Coronary artery (tissue), 2 donors: ENCODE measurements at regions not wholly inside any gene's neighbourhood (a gene's known extent, or its start where the extent isn't known, plus 50 kb on each side); places are given as distances from the start of the nearest gene placed in this dataset.
"Not testable (repeated sequence)": the region's sequence is repeated elsewhere in the genome, so short reads cannot be mapped to it uniquely, and the experiment has no call there.

ENCODE experiments used
- DNase-seq: peaks from one replicate; pipeline ENCODE4 v3.0.0-alpha.2; 2017; ENCODE audit warnings: low spot score
- H3K27ac ChIP-seq, 2 donors: fragments of 200-600 bp; sonication (generic); one replicate each; pipeline ENCODE4 v1.5.1; 2016 to 2019
- H3K4me3 ChIP-seq: fragments of 200-600 bp; sonication (generic); 2 replicates; pipeline ENCODE4 v1.5.1; 2016; ENCODE audit warnings: mild to moderate bottlenecking, moderate library complexity
- TF ChIP-seq, protein P1 (sequence below): fragments of 200-600 bp; sonication (generic); IDR thresholded peaks from one replicate; pipeline ENCODE4 v1.5.1; 2019; ENCODE audit warnings: antibody characterized with exemption

DNA sequence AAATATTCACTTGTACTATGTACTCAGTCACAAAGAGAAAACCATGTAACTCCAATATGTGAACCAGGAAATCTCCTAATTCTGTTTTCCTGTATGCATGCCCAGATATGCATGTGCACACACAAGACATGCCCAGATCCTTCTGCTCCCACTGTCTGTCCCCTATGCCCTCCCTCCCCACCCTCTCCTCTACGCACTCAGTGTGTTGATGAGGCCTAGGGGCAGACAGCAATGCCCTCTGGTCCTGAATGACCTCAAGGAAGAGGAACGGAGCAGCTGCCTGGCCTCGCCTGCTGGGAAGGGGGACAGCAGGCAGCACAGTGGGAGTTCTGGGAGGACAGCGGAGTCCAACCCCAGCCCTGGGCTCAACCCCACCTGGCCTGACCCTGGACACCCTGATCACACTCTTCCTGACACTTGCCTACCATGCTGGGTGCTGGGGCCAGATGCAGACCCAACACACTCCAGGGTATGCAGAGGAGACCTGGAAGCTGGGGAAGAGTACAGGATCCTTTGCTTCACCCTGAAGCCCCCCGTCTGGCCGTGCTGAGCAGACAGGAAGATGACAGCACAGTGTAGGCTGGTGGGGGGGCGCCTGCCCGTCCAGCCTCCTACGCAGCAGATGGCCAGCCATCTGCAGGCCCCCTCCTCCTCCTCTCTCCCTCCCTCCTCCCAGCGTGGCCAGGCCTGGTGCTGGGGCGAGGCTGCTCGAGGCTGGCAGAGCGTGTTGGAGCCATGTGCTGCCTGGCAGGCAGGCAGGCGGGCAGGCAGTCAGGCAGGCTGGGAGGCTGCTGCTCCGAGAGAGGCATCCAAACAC lies 106.6 kb upstream of the NCOR2 start:
- Histone ChIP-seq H3K27ac (no peak overlapping the region), H3K4me3 (no peak overlapping the region)
- TF ChIP-seq, protein P1, sequence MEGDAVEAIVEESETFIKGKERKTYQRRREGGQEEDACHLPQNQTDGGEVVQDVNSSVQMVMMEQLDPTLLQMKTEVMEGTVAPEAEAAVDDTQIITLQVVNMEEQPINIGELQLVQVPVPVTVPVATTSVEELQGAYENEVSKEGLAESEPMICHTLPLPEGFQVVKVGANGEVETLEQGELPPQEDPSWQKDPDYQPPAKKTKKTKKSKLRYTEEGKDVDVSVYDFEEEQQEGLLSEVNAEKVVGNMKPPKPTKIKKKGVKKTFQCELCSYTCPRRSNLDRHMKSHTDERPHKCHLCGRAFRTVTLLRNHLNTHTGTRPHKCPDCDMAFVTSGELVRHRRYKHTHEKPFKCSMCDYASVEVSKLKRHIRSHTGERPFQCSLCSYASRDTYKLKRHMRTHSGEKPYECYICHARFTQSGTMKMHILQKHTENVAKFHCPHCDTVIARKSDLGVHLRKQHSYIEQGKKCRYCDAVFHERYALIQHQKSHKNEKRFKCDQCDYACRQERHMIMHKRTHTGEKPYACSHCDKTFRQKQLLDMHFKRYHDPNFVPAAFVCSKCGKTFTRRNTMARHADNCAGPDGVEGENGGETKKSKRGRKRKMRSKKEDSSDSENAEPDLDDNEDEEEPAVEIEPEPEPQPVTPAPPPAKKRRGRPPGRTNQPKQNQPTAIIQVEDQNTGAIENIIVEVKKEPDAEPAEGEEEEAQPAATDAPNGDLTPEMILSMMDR = no peak
- DNase-seq = no peak

DNA sequence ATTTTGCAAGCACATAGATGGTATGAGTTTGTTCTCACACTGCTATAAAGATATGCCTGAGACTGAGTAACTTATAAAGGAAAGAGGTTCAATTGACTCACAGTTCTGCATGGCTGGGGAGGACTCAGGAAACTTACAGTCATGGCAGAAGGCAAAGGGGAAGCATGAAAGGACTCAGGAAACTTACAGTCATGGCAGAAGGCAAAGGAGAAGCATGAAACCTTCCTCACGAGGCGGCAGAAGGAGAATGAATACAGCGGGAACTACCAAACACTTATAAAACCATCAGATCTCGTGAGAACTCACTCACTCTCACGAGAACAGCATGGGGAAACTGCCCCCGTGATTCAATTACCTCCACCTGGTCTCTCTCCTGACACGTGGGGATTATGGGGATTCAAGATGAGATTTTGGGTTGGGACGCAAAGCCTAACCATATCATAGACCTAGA lies 101.9 kb upstream of the NCOR2 start:
- not testable (repeated sequence) for DNase-seq, H3K27ac ChIP-seq

DNA sequence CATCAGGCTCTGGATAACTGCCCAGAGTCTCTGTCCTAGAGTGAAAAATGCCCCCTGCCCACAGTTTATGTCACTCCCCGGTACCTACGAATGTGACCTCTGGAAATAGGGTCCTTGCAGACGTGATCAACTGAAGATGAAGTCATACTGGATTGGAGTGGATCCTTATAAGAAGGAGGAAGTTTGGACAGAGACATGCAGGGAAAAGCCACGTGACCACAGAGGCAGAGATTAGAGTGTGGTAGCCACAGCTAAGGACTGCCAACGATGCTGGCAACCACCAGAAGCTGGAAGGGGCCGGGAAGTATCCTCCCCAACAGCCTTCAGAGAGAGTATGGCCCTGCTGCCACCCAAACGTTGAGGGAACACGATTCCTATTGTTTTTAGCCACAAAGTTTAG lies 101.2 kb upstream of the NCOR2 start:
- H3K27ac ChIP-seq = no peak overlapping the region

More for the DNA sequence above, 101.9 kb upstream of the NCOR2 start:
- not testable (repeated sequence) for H3K4me3 ChIP-seq

DNA sequence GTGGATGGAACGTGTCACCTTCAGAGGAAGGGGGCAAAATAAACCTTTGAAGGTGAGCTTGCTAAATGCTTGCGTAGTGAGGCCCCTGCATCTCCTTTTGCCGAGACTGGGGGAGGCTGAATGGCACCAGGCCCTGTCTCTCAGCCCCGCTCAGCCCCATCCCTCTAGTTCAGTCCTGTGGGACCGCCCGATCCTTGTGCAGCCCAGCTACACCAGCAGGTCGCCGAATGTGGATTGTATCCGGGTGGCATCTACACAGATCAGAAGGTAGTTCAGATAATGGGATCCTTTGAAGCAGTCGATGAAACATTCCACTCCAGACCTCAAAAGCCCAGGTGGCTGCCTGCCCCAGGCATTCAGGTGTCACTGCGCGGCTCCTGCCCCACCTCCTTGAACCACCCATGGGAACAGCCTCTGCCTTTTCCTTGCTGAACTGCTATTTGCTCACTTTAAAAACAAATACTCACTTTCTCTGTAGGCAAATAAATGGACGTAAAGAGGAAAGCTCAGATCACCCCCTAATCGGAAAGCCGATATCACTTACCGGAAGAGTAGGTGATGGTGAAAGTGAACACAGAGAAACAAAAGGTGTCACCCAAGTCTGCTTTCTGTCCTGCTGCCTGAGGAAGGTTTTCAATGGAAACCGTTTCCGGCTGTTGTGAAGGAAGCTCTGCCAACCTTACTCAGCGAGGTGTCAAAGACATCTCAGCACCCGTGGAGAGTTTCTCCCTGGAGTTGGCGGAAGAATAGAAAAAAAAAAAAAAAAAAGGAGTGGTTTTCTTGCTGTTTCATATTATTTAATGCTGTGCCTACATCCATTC lies 100.3 kb upstream of the NCOR2 start:
- Histone ChIP-seq H3K27ac (no peak overlapping the region), H3K4me3 (no peak overlapping the region)
- no peak for DNase-seq
- TF ChIP-seq, protein P1 = no peak

More for the DNA sequence above, 101.2 kb upstream of the NCOR2 start:
- TF ChIP-seq, protein P1 = no peak
- H3K4me3 ChIP-seq = no peak overlapping the region
- DNase-seq = no peak

DNA sequence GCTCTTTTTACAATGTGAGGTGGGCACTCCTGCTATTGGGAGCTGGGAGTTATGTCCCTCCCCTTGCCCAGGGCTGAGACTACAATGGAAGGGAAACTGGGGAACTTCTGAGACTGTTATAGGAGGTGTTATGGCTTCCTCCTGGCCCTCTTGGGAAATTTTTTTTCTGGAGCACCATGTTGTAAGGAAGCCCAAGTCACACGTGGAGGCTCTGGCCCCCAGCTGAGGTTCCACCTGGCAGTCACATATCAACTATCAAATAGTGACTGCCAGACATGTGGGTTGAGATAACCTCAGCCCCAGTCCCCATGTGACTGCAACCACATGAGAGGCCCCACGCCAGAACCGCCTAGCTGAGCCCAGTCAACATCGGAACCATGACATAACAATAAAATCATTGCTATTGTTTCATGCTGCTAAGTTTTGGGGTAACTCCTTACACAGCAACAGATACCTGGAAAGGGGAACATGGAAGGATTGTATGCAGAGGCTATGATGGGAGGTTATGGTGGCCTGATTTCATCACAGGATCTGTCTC lies 99.4 kb upstream of the NCOR2 start:
- DNase-seq = no peak
- no peak overlapping the region for H3K27ac ChIP-seq

DNA sequence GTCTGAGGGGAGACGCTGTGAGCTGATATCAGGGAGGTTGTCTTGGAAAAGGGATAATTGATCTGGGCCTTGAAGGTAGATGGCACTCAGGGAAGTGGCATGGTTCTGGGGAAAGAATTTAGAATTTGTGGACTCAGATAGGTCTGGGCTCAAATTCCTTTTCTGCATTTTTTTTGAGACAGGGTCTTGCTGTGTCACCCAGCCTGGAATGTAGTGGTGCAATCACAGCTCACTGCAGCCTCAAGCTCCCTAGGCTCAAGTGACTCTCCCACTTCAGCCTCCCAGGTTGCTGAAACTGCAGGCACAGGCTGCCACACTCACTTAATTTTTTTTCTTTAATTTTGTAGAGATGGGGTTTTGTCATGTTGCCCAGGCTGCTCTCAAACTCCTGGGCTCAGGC lies 98.1 kb upstream of the NCOR2 start:
- TF ChIP-seq, protein P1 = no peak
- H3K4me3 ChIP-seq = no peak overlapping the region
- peak overlapping the region; percentile 27 to 48 for H3K27ac ChIP-seq
- no peak for DNase-seq

More for the DNA sequence above, 99.4 kb upstream of the NCOR2 start:
- TF ChIP-seq, protein P1 = no peak
- no peak overlapping the region for H3K4me3 ChIP-seq

DNA sequence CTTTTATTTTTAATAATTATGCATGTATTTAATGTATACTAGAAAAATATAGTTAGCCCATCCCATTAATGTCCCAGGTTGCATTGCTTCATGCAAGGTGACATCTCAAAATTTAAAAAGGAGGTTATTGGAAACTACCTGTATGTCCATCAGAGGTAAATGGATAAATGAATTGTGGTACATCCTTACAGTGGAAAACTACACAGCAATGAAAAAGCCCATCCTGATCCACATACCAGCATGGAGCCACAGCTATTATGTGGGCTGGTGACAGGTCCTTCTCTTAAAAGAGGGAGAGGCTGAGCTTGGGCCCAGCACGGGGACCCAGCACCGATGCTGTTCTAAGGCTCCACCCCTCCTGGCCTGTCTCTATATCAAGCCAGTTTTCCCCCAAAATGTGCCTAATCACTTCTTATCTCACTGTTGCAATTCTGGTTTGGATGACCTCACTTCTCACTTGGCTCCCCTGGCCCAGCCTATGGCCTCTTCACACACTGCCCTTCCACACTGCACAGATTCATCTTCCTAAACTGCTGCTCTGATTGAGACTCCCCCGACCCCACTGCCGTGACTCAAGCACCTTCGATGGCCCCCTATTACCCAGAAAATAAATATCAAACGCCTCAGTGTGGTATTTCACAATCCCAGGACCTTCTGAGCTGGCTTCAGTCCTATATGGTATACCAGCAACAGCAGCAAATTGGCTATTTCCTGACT lies 97.1 kb upstream of the NCOR2 start:
- Histone ChIP-seq H3K27ac (peak overlapping the region; percentile 27 to 48), H3K4me3 (no peak overlapping the region)
- TF ChIP-seq, protein P1 = no peak
- DNase-seq = no peak
